ENCODE measurements at regions not wholly inside any gene's neighbourhood (a gene's known extent, or its start where the extent isn't known, plus 50 kb on each side); places are given as distances from the start of the nearest gene placed in this dataset.

GRCh38 chr2:195316486-195316885, 340.5 kb upstream of the SLC39A10 start:
- H3K27me3 Mint-ChIP-seq: no peaks in the 10 kb centered on the region
- intact Hi-C loops (cut with micrococcal nuclease): loop anchor here (5.0 kb wide), 3 partner anchors 751 to 989 kb away; partner anchors contain the start of gene DNAH7
- no peak overlapping the region for H3K27ac Mint-ChIP-seq
- H3K4me3 Mint-ChIP-seq: no peak overlapping the region
- H3K9me3 Mint-ChIP-seq: no peaks in the 10 kb centered on the region
- DNase-seq (no peak), ATAC-seq (ENCODE audit: low read depth) (no peak)
- ChIA-PET CTCF (no interaction called here), POLR2A (no interaction called here)
- H3K36me3 Mint-ChIP-seq (ENCODE audit: low read depth): no peaks in the 10 kb centered on the region
- peaks cover 2% of the 10 kb centered on the region for H3K4me1 Mint-ChIP-seq
- TF ChIP-seq, protein P1, sequence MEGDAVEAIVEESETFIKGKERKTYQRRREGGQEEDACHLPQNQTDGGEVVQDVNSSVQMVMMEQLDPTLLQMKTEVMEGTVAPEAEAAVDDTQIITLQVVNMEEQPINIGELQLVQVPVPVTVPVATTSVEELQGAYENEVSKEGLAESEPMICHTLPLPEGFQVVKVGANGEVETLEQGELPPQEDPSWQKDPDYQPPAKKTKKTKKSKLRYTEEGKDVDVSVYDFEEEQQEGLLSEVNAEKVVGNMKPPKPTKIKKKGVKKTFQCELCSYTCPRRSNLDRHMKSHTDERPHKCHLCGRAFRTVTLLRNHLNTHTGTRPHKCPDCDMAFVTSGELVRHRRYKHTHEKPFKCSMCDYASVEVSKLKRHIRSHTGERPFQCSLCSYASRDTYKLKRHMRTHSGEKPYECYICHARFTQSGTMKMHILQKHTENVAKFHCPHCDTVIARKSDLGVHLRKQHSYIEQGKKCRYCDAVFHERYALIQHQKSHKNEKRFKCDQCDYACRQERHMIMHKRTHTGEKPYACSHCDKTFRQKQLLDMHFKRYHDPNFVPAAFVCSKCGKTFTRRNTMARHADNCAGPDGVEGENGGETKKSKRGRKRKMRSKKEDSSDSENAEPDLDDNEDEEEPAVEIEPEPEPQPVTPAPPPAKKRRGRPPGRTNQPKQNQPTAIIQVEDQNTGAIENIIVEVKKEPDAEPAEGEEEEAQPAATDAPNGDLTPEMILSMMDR (IDR thresholded peaks at IDR 0.05): no peak

DNA sequence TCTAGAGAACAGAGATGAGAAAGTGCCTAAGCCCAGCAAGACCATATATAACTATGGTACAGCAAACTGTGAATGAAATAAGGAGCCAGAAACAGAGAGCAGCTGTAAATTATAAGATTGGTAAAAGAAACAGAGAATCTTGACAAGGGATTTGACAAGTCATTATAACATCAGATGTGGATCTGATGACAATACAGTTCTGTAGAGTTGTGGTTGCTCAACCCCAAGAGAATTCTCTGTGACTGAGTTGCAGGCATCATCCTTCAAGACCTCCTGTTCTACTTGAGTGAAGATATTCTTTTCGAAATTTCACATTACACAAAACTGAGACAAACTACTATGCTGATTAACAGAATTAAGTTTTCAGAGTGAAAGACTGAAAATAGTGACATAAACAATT, 343.1 kb upstream of the SLC39A10 start:
- H3K27me3 Mint-ChIP-seq: peaks cover under 1% of the 10 kb centered on the region
- TF ChIP-seq, protein P1 (IDR thresholded peaks at IDR 0.05): no peak
- H3K4me1 Mint-ChIP-seq: peaks cover 2% of the 10 kb centered on the region
- H3K4me3 Mint-ChIP-seq: no peak overlapping the region
- DNase-seq (no peak), ATAC-seq (ENCODE audit: low read depth) (no peak)
- H3K27ac Mint-ChIP-seq: no peak overlapping the region
- intact Hi-C loops (cut with micrococcal nuclease): no loop called here
- ChIA-PET CTCF (no interaction called here), POLR2A (no interaction called here)
- no peaks in the 10 kb centered on the region for H3K9me3 Mint-ChIP-seq
- no peaks in the 10 kb centered on the region for H3K36me3 Mint-ChIP-seq (ENCODE audit: low read depth)

DNA sequence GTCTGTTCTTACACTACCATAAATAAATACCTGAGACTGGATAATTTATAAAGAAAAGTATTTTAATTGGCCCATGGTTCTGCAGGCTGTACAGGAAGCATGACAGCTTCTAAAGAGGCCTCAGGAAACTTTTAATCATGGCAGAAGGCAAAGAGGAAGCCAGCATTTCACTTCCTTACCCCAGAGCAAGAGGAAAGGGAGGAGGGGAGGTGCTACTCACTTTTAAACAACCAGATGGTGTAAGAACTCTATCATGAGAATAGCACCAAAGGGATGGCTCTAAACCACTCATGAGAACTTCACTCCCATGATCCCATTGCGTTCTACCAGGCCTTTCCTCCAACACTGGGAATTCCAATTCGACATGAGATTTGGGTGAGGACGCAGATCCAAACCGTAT, 344.4 kb upstream of the SLC39A10 start:
- H3K4me3 Mint-ChIP-seq: no peak overlapping the region
- CTCF ChIA-PET: no interaction called here
- H3K9me3 Mint-ChIP-seq: no peaks in the 10 kb centered on the region
- no peaks in the 10 kb centered on the region for H3K36me3 Mint-ChIP-seq (ENCODE audit: low read depth)
- intact Hi-C loops (cut with micrococcal nuclease): no loop called here
- peaks cover 2% of the 10 kb centered on the region for H3K4me1 Mint-ChIP-seq
- POLR2A ChIA-PET: no interaction called here
- no peak for DNase-seq
- H3K27me3 Mint-ChIP-seq: peaks cover 10% of the 10 kb centered on the region
- TF ChIP-seq, protein P1 (IDR thresholded peaks at IDR 0.05): no peak
- no peak for ATAC-seq (ENCODE audit: low read depth)
- no peak overlapping the region for H3K27ac Mint-ChIP-seq

DNA sequence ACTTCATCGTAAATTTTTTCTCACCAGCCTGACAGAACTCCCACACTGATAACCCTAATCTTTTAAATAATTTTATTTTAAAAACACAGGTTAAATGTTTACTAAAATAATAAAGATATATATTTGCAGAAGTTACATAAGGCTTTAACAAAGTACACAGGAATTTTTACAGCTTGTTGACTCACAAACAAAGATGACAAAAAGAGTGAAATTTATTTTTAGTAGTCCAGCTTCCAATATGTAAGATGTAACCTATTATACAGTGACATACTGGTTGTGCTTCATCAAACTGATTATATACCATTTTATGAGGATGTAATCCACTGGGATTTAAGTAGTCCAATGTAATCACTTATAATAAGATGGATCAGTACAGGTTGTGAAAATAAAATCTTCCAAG, 348.9 kb upstream of the SLC39A10 start:
- POLR2A ChIA-PET: no interaction called here
- intact Hi-C loops (cut with micrococcal nuclease): no loop called here
- H3K4me3 Mint-ChIP-seq: no peak overlapping the region
- ATAC-seq (ENCODE audit: low read depth): no peak
- no peak overlapping the region for H3K27ac Mint-ChIP-seq
- no peaks in the 10 kb centered on the region for H3K4me1 Mint-ChIP-seq
- CTCF ChIA-PET: interaction anchor here (1.0 kb wide), 1 partner anchor 11 kb away, joined by 3 read pairs; no protein-coding TSS in a partner anchor
- peaks cover 12% of the 10 kb centered on the region for H3K27me3 Mint-ChIP-seq
- TF ChIP-seq, protein P1 (IDR thresholded peaks at IDR 0.05): no peak
- no peak for DNase-seq
- no peaks in the 10 kb centered on the region for H3K36me3 Mint-ChIP-seq (ENCODE audit: low read depth)
- no peaks in the 10 kb centered on the region for H3K9me3 Mint-ChIP-seq

DNA sequence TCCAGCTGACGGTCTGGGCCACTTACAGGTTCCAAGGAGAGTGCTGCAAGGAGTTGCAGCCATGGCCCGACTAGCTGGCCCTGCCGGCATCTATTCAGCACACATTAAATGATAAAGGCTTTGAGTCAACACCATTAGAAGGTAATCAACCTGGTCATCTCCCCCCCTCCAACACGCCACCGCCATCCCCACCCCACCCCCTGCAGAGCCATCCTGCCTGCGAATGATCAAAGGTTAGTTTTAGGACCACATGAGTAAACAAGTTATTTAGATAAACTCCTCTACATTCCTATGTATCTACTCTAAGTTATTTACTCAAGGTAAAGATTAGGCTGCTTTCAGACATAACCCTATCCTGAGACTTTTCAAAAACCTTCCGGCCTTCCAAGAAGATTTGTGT, 349.3 kb upstream of the SLC39A10 start:
- no peaks in the 10 kb centered on the region for H3K36me3 Mint-ChIP-seq (ENCODE audit: low read depth)
- no peak for DNase-seq
- TF ChIP-seq, protein P1 (IDR thresholded peaks at IDR 0.05): no peak
- ChIA-PET CTCF (interaction anchor here (1.0 kb wide), 1 partner anchor 12 kb away, joined by 3 read pairs; no protein-coding TSS in a partner anchor), POLR2A (no interaction called here)
- H3K4me1 Mint-ChIP-seq: no peaks in the 10 kb centered on the region
- peaks cover 12% of the 10 kb centered on the region for H3K27me3 Mint-ChIP-seq
- no peaks in the 10 kb centered on the region for H3K9me3 Mint-ChIP-seq
- no peak overlapping the region for H3K27ac Mint-ChIP-seq
- ATAC-seq (ENCODE audit: low read depth): no peak
- intact Hi-C loops (cut with micrococcal nuclease): no loop called here
- no peak overlapping the region for H3K4me3 Mint-ChIP-seq
